ENCODE measurements at regions not wholly inside any gene's neighbourhood (a gene's known extent, or its start where the extent isn't known, plus 50 kb on each side); places are given as distances from the start of the nearest gene placed in this dataset.
"Not testable (repeated sequence)": the region's sequence is repeated elsewhere in the genome, so short reads cannot be mapped to it uniquely, and the experiment has no call there.

GRCh38 chr7:113610572-113610971 lies 308.2 kb downstream of the PPP1R3A start:
- CTCF ChIA-PET = no interaction called here
- no peaks in the 10 kb centered on the region for H3K27me3 Mint-ChIP-seq (ENCODE audit: unreplicated experiment)
- intact Hi-C loops (cut with micrococcal nuclease; ENCODE audit: unreplicated experiment) = no loop called here
- DNase-seq = no peak
- TF ChIP-seq CTCF (IDR thresholded peaks at IDR 0.05; ENCODE audit: unreplicated experiment) = no peak
- no peaks in the 10 kb centered on the region for H3K4me1 Mint-ChIP-seq (ENCODE audit: low read depth, unreplicated experiment)
- BruUV-seq (replicated peaks) = no TSS peak
- H3K9me3 Mint-ChIP-seq (ENCODE audit: low read depth, unreplicated experiment) = peaks cover 7% of the 10 kb centered on the region
- H3K36me3 Mint-ChIP-seq (ENCODE audit: insufficient read depth, unreplicated experiment) = no peaks in the 10 kb centered on the region
- H3K27ac Mint-ChIP-seq (ENCODE audit: unreplicated experiment) = no peak overlapping the region
- no peak overlapping the region for H3K4me3 Mint-ChIP-seq (ENCODE audit: low read depth, unreplicated experiment)

GRCh38 chr7:113608782-113609181 lies 310.0 kb downstream of the PPP1R3A start:
- Mint-ChIP-seq H3K36me3 (ENCODE audit: insufficient read depth, unreplicated experiment) (no peaks in the 10 kb centered on the region), H3K9me3 (ENCODE audit: low read depth, unreplicated experiment) (peaks cover 15% of the 10 kb centered on the region), H3K4me3 (ENCODE audit: low read depth, unreplicated experiment) (no peak overlapping the region), H3K27me3 (ENCODE audit: unreplicated experiment) (no peaks in the 10 kb centered on the region), H3K4me1 (ENCODE audit: low read depth, unreplicated experiment) (no peaks in the 10 kb centered on the region), H3K27ac (ENCODE audit: unreplicated experiment) (no peak overlapping the region)
- CTCF ChIA-PET = no interaction called here
- intact Hi-C loops (cut with micrococcal nuclease; ENCODE audit: unreplicated experiment) = no loop called here
- DNase-seq = no peak
- no TSS peak for BruUV-seq (replicated peaks)
- no peak for TF ChIP-seq CTCF (IDR thresholded peaks at IDR 0.05; ENCODE audit: unreplicated experiment)

- H3K27me3 Mint-ChIP-seq (ENCODE audit: unreplicated experiment) = no peaks in the 10 kb centered on the region
- H3K4me3 Mint-ChIP-seq (ENCODE audit: low read depth, unreplicated experiment) = no peak overlapping the region
- no TSS peak for BruUV-seq (replicated peaks)
- intact Hi-C loops (cut with micrococcal nuclease; ENCODE audit: unreplicated experiment) = no loop called here
- DNase-seq = no peak
- peaks cover 19% of the 10 kb centered on the region for H3K9me3 Mint-ChIP-seq (ENCODE audit: low read depth, unreplicated experiment)
- CTCF ChIA-PET = no interaction called here
- H3K4me1 Mint-ChIP-seq (ENCODE audit: low read depth, unreplicated experiment) = no peaks in the 10 kb centered on the region
- no peak overlapping the region for H3K27ac Mint-ChIP-seq (ENCODE audit: unreplicated experiment)
- H3K36me3 Mint-ChIP-seq (ENCODE audit: insufficient read depth, unreplicated experiment) = no peaks in the 10 kb centered on the region
- no peak for TF ChIP-seq CTCF (IDR thresholded peaks at IDR 0.05; ENCODE audit: unreplicated experiment)
Measured at GRCh38 chr7:113606325-113606724, 312.5 kb downstream of the PPP1R3A start.

GRCh38 chr7:113600428-113600827 lies 318.4 kb downstream of the PPP1R3A start:
- H3K27ac Mint-ChIP-seq (ENCODE audit: unreplicated experiment); H3K4me3 Mint-ChIP-seq (ENCODE audit: low read depth, unreplicated experiment); intact Hi-C loops (cut with micrococcal nuclease; ENCODE audit: unreplicated experiment); H3K4me1 Mint-ChIP-seq (ENCODE audit: low read depth, unreplicated experiment); BruUV-seq (replicated peaks); H3K36me3 Mint-ChIP-seq (ENCODE audit: insufficient read depth, unreplicated experiment); H3K27me3 Mint-ChIP-seq (ENCODE audit: unreplicated experiment); DNase-seq; CTCF ChIA-PET: not testable (repeated sequence)
- H3K9me3 Mint-ChIP-seq (ENCODE audit: low read depth, unreplicated experiment) = peaks cover 22% of the 10 kb centered on the region

GRCh38 chr7:113593455-113593854 lies 325.4 kb downstream of the PPP1R3A start:
- H3K4me1 Mint-ChIP-seq (ENCODE audit: low read depth, unreplicated experiment); H3K27me3 Mint-ChIP-seq (ENCODE audit: unreplicated experiment); BruUV-seq (replicated peaks); DNase-seq; CTCF ChIA-PET; H3K27ac Mint-ChIP-seq (ENCODE audit: unreplicated experiment); H3K36me3 Mint-ChIP-seq (ENCODE audit: insufficient read depth, unreplicated experiment); H3K4me3 Mint-ChIP-seq (ENCODE audit: low read depth, unreplicated experiment); intact Hi-C loops (cut with micrococcal nuclease; ENCODE audit: unreplicated experiment): not testable (repeated sequence)
- H3K9me3 Mint-ChIP-seq (ENCODE audit: low read depth, unreplicated experiment) = peaks cover 14% of the 10 kb centered on the region

GRCh38 chr7:113592924-113593323 lies 325.9 kb downstream of the PPP1R3A start:
- H3K27me3 Mint-ChIP-seq (ENCODE audit: unreplicated experiment); BruUV-seq (replicated peaks); CTCF ChIA-PET; intact Hi-C loops (cut with micrococcal nuclease; ENCODE audit: unreplicated experiment); H3K27ac Mint-ChIP-seq (ENCODE audit: unreplicated experiment); H3K36me3 Mint-ChIP-seq (ENCODE audit: insufficient read depth, unreplicated experiment); H3K4me1 Mint-ChIP-seq (ENCODE audit: low read depth, unreplicated experiment); DNase-seq; H3K4me3 Mint-ChIP-seq (ENCODE audit: low read depth, unreplicated experiment): not testable (repeated sequence)
- H3K9me3 Mint-ChIP-seq (ENCODE audit: low read depth, unreplicated experiment) = peaks cover 12% of the 10 kb centered on the region

Measured in Calu3 (cell line).